AG08395 (cell line): ENCODE measurements at regions not wholly inside any gene's neighbourhood (a gene's known extent, or its start where the extent isn't known, plus 50 kb on each side); places are given as distances from the start of the nearest gene placed in this dataset.
"Not testable (repeated sequence)": the region's sequence is repeated elsewhere in the genome, so short reads cannot be mapped to it uniquely, and the experiment has no call there.

ENCODE experiments used
- DNase-seq: peaks from one replicate; pipeline ENCODE4 v3.0.0; 2012; ENCODE audit warnings: mixed read lengths, low spot score

DNA sequence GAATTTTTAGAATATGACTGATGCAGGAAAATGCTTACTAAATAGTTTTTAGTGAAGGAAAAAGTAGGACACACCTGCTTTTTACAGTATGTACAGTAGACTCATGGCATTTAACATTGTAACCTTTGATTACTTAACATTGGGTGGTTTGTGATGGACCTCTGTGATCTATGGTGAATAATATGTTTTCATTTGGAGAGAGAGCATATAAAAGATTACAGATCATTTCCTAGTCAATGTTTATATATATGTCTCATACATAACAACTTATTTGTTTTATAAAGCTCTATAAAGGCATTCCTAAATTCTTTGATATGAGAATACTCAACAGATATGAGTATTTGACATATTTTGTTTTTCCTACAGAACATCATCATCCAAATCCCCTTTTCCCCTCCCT lies 129.3 kb upstream of the PDE7B start:
- no peak for DNase-seq

DNA sequence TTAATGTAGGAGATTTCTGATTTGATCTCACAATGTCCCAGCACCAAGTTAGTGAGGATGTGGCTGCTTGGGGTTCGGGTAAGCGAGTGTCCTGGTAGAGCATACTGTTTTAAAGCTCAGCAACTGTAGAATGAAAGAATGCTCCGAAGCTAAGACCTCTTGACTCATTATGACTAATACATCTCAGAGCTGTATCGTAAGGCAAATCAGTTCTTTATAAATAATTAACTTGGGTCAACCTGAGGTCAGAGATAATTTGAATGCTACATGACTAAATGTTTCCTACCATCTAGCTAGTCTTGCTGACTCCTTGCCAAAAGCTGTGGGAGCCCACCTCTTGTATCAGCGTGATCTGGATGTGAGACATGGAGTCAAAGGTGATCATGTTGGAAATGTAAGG lies 128.8 kb upstream of the PDE7B start:
- DNase-seq, result peak; percentile 76

DNA sequence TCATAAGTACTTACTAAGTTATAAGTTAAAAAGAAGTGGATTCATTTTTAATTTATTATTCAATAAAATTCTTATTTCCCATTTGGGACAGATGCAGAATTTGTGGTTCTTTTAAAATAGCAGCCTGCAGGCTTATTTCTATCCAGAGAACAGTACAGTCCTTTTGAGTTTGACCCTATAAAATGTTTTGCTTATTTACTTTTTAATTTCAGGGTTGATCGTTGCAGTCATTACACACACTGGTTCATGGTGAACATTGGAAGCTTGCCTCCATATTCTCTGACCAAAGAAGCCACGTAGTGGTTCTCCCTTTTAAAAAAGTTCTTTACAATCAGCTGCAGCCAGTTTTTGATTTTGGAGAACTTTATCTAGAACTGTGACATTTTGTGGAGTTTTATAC lies 122.9 kb upstream of the PDE7B start:
- DNase-seq, result no peak

DNA sequence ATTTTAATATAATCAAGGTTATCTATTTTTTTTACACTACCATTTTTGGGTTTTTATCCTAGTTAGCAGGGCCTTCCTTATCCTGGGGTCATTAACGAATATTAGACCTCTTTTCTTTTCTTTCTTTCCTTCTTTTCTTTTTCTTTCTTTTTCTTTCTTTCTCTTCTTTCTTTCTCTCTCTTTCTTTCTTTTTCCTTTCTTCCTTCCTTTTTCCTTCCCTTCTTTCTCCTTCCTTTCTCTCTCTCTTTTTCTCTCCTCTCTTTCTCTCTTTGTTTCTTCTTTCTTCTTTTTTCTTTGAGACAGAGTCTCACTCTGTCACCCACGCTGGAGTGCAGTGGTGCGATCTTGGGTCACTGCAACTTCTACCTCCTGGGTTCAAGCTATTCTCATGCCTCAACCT lies 120.4 kb upstream of the PDE7B start:
- DNase-seq, result no peak

DNA sequence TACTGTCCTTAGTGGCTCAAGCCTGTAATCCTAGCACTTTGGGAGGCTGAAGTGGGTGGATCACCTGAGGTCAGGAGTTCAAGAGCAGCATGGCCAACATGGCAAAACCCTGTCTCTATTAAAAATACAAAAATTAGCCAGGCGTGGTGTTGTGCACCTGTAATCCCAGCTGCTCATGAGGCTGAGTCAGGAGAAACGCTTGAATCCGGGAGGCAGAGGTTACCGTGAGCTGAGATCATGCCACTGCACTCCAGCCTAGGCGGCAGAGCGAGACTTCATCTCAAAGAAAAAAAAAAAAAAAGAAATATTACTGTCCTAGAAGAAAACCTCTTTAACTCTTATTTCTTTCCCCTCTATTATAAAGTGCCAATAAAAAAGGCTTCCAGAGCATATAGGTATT lies 115.2 kb upstream of the PDE7B start:
- not testable (repeated sequence) for DNase-seq

DNA sequence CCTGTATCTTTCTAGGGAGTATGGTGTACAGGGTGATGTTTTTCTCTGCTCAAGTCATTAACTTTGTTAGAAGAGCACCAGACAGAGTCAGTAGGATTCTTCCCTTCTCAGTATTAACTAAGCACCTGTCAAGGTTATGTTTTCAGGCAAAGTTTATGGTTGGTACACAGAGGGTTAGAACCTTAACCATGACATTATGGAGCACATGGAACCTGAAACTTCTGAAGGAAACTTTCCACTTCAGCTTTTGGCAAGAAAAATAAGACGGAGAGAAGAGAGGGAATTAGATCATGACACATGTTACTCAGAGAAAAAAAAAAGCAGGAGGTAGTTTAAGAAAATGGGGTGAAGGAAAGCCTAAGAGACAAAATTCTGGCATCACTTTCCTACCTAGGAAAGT lies 112.9 kb upstream of the PDE7B start:
- no peak for DNase-seq

DNA sequence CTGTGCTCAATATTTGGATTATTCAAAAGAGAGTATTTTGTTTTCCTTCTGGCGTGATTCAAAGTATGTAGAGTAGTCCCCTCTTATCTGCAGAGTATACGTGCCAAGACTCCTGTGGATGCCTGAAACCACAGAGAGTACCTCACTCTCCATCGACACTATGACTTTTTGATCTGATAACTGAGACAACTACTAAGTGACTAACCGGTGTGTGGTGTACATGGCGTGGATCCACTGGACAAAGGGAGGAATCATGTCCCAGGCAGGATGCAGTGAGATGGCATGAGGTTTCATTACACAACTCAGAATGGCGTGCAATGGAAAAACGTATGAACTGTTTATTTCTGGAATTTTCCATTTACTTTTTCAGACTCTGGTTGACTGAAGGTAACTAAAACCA lies 112.2 kb upstream of the PDE7B start:
- peak; percentile 8 for DNase-seq

DNA sequence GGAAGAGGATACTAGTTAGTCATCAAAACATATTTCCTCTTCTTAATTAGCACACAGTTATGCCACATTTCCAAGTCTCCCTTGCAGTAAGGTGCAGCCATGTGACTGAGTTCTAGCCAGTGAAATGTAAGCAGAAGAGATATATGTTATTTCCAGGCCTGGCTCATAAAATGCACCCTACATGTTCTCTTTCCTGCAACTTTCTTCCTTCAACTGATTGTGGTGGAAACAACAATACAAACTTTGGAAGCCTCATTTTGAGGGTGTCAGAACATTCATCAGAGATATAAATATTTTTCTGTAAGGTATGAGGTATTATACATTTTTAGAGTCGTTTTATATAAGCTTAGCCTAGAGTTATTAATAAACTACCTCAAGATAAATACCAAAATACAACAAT lies 110.9 kb upstream of the PDE7B start:
- no peak for DNase-seq

DNA sequence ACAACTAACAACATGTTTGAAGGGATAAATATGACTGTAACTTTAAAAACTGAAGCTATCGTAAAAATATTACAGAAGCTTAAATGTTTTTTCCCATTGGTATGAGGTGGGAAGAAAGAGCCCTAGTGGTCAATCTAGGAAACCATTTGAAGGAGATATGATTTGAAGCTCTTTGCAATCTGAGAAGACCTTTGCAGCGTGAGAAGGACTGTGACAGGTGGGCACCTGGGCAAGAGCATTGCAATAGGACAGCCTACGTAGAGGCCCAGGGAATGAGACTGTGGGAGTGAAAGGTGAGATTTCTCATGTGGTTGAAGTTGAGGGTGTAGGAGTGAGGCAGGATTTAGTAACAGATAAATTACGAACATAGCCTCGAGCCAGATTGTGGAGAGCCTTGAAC lies 108.0 kb upstream of the PDE7B start:
- no peak for DNase-seq

DNA sequence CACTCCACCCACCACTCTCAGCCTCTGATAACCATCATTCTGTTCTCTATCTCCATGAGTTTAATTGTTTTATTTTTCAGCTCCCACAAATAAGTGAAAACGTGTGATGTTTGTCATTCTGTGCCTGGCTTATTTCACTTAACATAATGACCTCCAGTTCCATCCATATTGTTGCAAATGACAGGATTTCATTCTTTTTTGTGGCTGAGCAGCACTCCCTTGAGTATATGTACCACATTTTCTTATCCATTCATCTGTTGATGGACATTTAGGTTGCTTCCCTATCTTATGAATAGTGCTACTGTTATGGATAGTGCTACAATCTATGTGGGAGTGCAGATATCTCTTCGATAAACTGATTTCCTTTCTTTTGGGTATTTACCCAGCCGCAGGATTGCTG lies 103.3 kb upstream of the PDE7B start:
- DNase-seq, result no peak

DNA sequence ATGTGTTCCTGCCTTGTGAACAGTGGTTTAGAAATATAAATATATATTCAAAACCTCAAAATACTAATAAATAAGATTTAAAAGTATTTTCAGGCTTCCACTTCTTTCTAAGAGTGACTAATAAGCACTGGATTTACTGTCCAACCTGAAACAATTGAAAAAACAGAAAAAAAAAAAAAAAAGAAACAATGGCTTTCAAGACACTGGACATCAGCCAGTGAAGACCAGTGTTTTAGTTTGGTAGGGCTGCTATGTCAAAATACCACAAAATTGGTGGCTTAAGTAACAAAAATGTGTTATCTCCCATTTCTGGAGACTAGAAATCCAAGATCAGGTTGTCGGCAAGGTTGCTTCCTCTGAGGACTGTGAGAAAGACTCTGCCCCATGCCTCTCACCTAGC lies 101.4 kb upstream of the PDE7B start:
- no peak for DNase-seq

DNA sequence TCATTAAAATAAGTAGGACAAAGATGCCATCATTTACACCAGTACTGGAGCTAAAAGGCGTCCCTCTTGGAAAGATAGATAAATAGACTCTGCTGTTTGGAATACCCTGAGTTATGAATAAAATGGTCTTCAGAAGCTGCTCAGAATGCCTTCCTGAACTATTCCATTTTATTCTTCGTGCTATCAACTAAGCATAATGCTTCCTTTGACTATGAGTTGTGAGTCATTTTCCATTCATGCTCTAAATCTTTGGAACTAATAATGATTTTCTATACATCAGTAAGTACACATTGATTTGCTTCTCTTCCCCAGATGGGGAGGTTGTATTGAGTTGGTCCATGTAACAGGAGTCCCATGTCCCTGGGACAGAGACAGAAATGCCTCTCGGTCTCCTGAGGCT lies 98.3 kb upstream of the PDE7B start:
- no peak for DNase-seq

DNA sequence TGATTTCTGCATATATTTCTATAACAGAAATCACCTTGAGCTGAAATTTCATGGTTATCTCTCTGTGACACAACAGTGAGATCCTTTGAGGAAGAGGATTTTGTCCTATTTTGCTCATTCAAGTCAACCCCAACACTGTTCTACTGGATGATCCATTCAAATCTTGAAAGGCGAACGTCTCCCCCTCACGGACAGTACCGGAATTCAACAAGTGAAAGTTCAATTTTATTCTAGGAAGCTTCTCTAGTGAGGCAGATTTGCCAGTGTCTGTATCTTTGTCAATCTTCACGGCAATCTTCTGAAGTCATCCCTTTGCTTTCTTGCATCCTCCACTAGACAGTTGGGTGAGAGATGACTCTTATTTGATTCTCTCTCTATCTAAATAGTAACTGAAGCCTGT lies 91.7 kb upstream of the PDE7B start:
- DNase-seq, result peak; percentile 2

DNA sequence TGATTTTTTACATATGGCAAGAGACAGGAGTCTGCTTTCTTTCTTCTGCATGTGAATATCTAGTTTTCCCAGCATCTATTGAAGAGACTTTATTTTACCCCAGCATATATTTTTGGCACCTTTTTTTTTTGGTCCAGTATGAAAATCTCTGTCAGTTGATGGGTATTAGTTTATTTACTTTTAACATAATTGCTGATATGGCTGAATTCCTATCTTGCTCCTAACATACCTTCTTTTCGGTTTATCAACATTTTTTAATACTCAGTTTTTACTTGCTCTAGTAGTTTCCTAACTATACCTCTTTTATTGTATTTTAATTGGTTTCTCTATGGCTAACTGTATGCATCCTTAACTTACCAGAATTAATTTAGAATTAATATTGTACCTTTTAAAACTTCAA lies 77.5 kb upstream of the PDE7B start:
- no peak for DNase-seq

DNA sequence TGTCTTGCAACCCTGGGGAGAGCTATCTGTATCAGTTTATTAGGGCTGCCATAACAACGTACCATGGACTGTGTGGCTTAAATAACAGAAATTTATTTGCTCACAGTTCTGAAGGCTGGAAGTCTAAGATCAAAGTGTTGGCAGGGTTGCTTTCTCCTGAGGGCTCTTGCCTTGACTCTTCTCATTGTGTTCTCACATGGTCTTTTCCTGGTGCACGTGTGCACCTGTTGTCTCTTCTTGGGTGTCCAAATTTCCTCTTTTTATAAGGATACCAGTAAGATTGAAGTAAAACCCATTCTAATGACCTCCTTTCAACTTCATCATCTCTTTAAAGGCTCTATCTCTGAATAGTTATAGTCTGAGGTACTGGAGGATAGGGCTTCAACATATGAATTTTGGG lies 72.3 kb upstream of the PDE7B start:
- no peak for DNase-seq

DNA sequence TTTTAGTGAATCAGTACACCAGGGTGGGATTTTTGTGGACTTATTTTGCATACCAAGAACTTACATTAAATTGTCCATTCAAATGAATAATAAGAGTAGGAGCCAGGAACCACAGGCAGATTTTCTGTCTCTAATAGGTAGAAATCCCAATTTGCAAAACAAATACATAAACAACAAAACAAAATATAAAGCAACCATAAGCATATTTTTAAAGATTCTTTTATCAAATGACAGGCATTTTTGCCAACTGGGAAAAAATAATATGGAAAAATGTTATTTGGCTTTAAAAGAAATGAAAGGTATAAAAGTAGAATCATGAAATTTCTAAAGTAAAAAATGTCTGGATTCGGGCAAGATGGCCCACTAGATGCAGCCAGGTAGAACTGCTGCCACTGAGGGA lies 71.2 kb upstream of the PDE7B start:
- DNase-seq, result no peak

DNA sequence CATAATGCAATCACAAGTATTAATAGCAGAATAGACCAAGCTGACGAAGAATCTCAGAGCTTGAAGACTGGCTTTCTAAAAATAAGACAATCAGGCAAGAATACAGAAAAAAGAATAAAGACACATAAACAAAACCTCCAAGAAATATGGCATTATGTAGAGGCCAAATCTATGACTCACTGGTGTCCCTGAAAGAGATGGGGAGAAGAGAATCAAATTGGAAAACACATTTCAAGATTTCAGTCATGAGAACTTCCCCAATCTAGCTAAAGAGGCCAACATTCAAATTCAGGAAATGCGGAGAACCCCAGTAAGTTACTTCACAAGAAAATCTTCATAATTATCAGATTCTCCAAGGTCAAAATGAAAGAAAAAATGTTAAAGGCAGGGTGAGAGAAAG lies 69.0 kb upstream of the PDE7B start:
- DNase-seq, result no peak

DNA sequence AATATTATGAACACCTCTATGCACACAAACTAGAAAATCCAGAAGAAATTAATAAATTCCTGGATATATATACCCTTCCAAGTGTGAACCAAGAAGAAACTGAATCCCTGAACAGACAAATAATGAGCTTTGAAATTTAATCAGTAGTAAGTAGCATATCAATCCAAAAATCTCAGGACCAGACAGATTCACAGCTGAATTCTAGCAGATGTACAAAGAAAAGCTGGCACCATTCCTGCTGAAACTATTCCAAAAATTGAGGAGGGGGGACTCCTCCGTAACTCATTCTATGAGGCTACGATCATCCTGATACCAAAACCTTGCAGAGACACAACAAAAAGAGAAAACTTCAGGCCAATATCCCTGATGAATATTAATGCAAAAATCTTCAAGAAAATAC lies 67.0 kb upstream of the PDE7B start:
- no peak for DNase-seq

DNA sequence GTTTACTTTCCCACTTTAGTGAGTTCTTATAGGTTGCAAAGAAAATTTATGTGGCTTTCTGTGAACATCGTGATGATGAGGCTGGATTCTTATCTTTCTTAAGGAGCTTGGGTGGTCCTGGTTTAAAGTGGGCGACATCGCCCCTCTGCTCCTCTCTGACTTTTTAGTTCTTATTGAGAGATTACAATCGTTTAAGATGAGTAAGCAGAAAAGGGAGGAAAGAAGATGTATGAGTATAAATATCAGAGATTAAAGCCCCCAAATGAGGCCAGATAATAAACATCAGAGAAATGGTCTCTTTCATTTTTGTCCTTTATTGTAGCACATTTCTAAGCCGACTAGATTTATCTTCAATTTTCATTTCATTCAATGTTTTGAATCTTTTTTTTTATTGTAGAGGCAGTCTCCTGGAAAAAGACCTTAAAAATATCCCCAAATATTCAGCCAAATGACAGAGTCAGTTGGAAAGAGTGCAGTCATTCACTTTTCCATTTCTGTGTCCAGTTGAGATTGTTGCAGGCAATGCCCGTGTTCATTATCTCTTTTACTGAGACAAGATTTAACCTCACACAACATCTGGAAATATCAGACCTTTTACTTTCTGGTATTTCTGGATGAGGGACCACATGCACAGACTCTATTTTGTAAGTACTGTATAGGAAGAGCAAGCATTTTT lies 62.0 kb upstream of the PDE7B start:
- DNase-seq, result no peak

DNA sequence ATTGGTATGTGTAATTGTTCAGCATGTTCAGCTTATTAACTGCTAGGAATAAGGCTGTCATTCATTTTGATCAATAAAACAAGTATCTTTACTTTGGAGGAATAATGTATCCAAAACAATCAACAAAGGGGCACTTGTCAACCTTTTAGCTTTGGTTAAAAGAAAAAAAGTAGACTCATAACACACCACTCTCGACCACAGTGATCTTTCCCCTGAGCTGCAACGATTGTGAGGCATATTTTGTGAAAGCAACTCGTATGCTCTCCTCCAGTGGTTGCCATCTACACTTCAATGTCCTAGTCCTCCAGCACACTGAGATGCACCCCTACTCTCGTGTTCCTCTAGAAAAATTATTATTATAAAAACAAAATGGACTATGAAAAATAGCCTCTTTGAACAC lies 60.1 kb upstream of the PDE7B start:
- no peak for DNase-seq

DNA sequence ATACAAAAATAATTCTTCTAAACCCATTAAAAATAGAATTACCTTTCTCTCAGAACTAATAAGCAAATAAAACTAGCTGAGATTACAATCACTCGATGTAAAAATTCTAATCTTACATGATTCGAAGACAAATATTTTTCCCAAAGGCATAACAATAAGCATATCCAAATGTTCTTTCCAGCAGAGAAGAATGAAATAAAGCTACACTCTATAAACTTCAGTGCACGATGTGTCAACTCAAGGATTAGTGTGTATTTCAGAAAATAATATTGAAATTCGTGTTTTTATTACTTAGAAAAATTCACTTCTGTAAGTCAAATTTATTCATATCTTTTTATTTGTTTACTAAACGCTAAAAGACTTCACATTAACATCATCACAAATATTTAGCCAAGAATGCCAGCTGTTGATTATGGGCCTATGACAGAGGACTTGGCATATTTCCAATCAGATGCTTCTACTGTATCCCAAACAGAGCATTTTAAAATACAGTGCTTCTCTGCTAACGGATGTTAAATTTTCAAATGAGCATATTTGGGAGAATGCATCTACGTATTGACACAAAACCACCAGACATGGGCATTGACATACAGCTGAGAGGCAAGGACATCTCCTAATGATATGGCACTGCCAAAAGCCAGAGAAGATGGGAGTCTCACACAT lies 54.7 kb upstream of the PDE7B start:
- peak; percentile 6 for DNase-seq

DNA sequence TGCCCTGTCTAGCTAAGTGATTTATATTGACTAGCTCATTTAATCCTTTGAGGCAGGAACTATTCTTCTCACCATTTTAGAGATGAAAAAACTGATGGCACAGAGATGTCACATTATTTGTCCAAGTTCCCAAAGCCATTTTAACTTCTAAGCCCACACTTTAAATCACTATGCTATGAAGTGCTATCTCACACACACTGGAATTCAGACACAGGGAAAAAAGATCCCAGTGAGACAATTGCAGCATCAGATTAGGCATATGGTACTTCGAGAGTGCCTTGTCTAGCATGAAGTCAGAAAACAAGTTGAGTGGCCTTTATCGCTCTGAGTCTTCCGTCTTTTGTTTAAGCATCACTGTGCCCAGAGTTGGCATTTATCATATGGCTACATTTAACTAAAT lies 54.1 kb upstream of the PDE7B start:
- DNase-seq, result no peak

DNA sequence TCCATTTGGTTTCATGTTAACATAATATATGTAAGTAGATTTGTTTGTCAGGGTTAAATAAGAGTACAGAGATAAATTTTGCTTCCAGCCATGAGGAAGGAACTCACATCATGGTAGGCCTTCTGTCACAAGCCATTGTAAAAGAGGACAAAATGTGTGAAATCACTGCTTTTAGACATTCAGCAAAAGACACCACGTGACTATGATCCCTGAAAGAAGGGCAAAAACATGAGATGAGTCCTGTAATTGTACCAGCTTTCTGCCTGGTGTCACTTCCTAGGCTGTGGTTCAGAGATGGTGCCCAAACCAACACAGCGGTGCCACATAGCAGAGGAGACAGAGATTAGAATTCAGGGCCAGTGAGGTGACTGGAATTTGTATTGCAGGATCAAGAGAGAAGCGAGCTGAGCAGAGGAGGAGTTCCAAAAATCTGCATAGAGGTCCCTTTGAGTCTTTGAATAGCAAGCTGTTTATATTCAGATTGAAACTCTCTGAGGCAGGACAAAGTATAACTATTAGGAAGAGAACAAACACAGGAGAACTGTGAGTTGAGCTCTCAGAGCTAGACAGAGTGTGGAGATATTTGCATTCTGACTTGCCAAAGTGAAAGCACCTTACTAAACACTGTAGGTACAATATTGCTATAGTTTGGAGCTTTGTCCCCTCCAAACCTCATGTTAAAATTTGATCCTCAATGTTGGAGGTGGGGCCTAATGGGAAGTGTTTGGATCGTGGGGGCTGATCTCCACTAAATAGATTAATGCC lies 52.6 kb upstream of the PDE7B start:
- no peak for DNase-seq
